Upper lobe of left lung (tissue), 6 donors: ENCODE measurements at regions not wholly inside any gene's neighbourhood (a gene's known extent, or its start where the extent isn't known, plus 50 kb on each side); places are given as distances from the start of the nearest gene placed in this dataset.
"Not testable (repeated sequence)": the region's sequence is repeated elsewhere in the genome, so short reads cannot be mapped to it uniquely, and the experiment has no call there.

Source experiments
- ATAC-seq, 2 donors: fragments of 200-7000 bp; cut with Tn5 transposase; one replicate each; pipeline ENCODE4 v1.9.1; 2022; ENCODE audit warnings: mild to moderate bottlenecking in 2 of 2, moderate library complexity in 2 of 2; ENCODE audit not compliant: low FRiP score in 2 of 2
- DNase-seq, 2 donors: peaks; one replicate each; pipeline ENCODE4 v3.0.0-alpha.2; 2019 to 2020
- H3K27ac ChIP-seq, 4 donors: fragments of 200-600 bp; sonication (generic); one replicate each; pipeline ENCODE4 v1.5.1; 2016 to 2019
- H3K27me3 ChIP-seq, 4 donors: fragments of 200-600 bp; sonication (generic); one replicate each; pipeline ENCODE4 v1.5.1; 2017 to 2019
- H3K36me3 ChIP-seq, 4 donors: fragments of 200-600 bp; sonication (generic); one replicate each; pipeline ENCODE4 v1.5.1; 2016 to 2019
- H3K4me1 ChIP-seq, 4 donors: fragments of 200-600 bp; sonication (generic); one replicate each; pipeline ENCODE4 v1.5.1; 2018 to 2019
- H3K4me3 ChIP-seq, 4 donors: fragments of 200-600 bp; sonication (generic); one replicate each; pipeline ENCODE4 v1.5.1; 2017 to 2019; ENCODE audit warnings: mild to moderate bottlenecking in 2 of 4, moderate library complexity in 1 of 4
- H3K9me3 ChIP-seq, 4 donors: fragments of 200-600 bp; sonication (generic); one replicate each; pipeline ENCODE4 v1.5.1; 2018 to 2019
- CTCF ChIP-seq, 6 experiments: fragments of 450-650 bp in 4 of 6; fragments of 200-600 bp in 2 of 6; sonication (generic) in 2 of 6; IDR thresholded peaks; one replicate each; pipeline ENCODE4 v1.5.1; 2016 to 2019; ENCODE audit warnings: antibody characterized with exemption in 6 of 6
- EP300 ChIP-seq, 4 donors: sonication (generic); formaldehyde crosslinking; IDR thresholded peaks; one replicate each; pipeline ENCODE4 v1.5.1; 2017; ENCODE audit warnings: antibody characterized with exemption in 4 of 4, control low read depth in 2 of 4
- POLR2A ChIP-seq, 4 donors: fragments of 450-650 bp; IDR thresholded peaks; one replicate each; pipeline ENCODE4 v1.5.1; 2016 to 2017; ENCODE audit warnings: antibody characterized with exemption in 4 of 4, mild to moderate bottlenecking in 2 of 4
- POLR2AphosphoS5 ChIP-seq, 2 donors: sonication (generic); formaldehyde crosslinking; IDR thresholded peaks; one replicate each; pipeline ENCODE4 v1.5.1; 2017; ENCODE audit warnings: antibody characterized with exemption in 2 of 2
- WGBS, 2 donors: methylation state at CpG; one replicate each; pipeline ENCODE4 v1.1.5; 2017 to 2018; 5-methylcytosine and 5-hydroxymethylcytosine counted together
- donor health status: DM: no; HTN: no; CAD: no; lungs with moderate emphysema.
- donor health status: DM: no; HTN: yes; CAD: no; lungs with severe emphysema.

GRCh38 chr1:116847688-116848531, 61.8 kb upstream of the PTGFRN start:
- H3K9me3 ChIP-seq: no peaks in the 10 kb centered on the region
- WGBS, 2 donors: 66 to 71% methylated on average over 13 of the region's 13 CpGs
- no peak for DNase-seq
- no peak overlapping the region for H3K4me3 ChIP-seq
- TF ChIP-seq EP300 (IDR thresholded peaks at IDR 0.05) (no peak), CTCF (IDR thresholded peaks at IDR 0.05) (no peak), POLR2A (IDR thresholded peaks at IDR 0.05) (no peak), POLR2AphosphoS5 (IDR thresholded peaks at IDR 0.05) (no peak)
- peak in 1 of 2 donors; percentile 89 for ATAC-seq
- H3K36me3 ChIP-seq: no peaks in the 10 kb centered on the region
- no peaks in the 10 kb centered on the region for H3K4me1 ChIP-seq
- no peak overlapping the region for H3K27ac ChIP-seq
- H3K27me3 ChIP-seq: no peaks in the 10 kb centered on the region

- ATAC-seq: no peak
- H3K27me3 ChIP-seq: no peaks in the 10 kb centered on the region
- H3K4me3 ChIP-seq: no peak overlapping the region
- H3K9me3 ChIP-seq: no peaks in the 10 kb centered on the region
- no peak for DNase-seq
- H3K4me1 ChIP-seq: peaks cover 4 to 18% (median 10%) of the 10 kb centered on the region in 4 donors
- H3K36me3 ChIP-seq: no peaks in the 10 kb centered on the region
- no peak for TF ChIP-seq POLR2AphosphoS5 (IDR thresholded peaks at IDR 0.05)
- no peak for TF ChIP-seq CTCF (IDR thresholded peaks at IDR 0.05)
- TF ChIP-seq POLR2A (IDR thresholded peaks at IDR 0.05): no peak
- WGBS, 2 donors: 88 to 95% methylated on average over 1 of the region's 1 CpG
- no peak overlapping the region for H3K27ac ChIP-seq
These were observed 59.3 kb upstream of the PTGFRN start for GRCh38 chr1:116850436-116850835.

- WGBS, 2 donors: 100% methylated on average over 1 of the region's 2 CpGs
- DNase-seq: not testable (repeated sequence)
These were observed 58.5 kb upstream of the PTGFRN start for GRCh38 chr1:116851189-116851588.

GRCh38 chr1:116851846-116852245, 57.9 kb upstream of the PTGFRN start:
- Histone ChIP-seq H3K27me3 (no peaks in the 10 kb centered on the region), H3K27ac (no peak overlapping the region), H3K36me3 (no peaks in the 10 kb centered on the region), H3K4me3 (no peak overlapping the region), H3K9me3 (no peaks in the 10 kb centered on the region), H3K4me1 (peaks cover 4 to 22% (median 11%) of the 10 kb centered on the region in 4 donors)
- no peak for DNase-seq
- WGBS, 2 donors: 88 to 90% methylated on average over 5 of the region's 5 CpGs
- ATAC-seq: no peak
- no peak for TF ChIP-seq POLR2AphosphoS5 (IDR thresholded peaks at IDR 0.05)
- no peak for TF ChIP-seq POLR2A (IDR thresholded peaks at IDR 0.05)
- TF ChIP-seq CTCF (IDR thresholded peaks at IDR 0.05): no peak
- no peak for TF ChIP-seq EP300 (IDR thresholded peaks at IDR 0.05)

More at GRCh38 chr1:116851189-116851588, 58.5 kb upstream of the PTGFRN start:
- peaks cover 4 to 22% (median 11%) of the 10 kb centered on the region in 4 donors for H3K4me1 ChIP-seq
- H3K4me3 ChIP-seq, H3K27me3 ChIP-seq, H3K27ac ChIP-seq, ATAC-seq, H3K9me3 ChIP-seq, H3K36me3 ChIP-seq: not testable (repeated sequence)

- peaks cover 4 to 22% (median 11%) of the 10 kb centered on the region in 4 donors for H3K4me1 ChIP-seq
- no peak overlapping the region for H3K4me3 ChIP-seq
- no peak overlapping the region for H3K27ac ChIP-seq
- H3K9me3 ChIP-seq: no peaks in the 10 kb centered on the region
- WGBS, 2 donors: 74 to 90% methylated on average over 4 to 7 of the region's 7 CpGs
- H3K36me3 ChIP-seq: no peaks in the 10 kb centered on the region
- ATAC-seq: no peak
- no peak for TF ChIP-seq POLR2AphosphoS5 (IDR thresholded peaks at IDR 0.05)
- no peak for TF ChIP-seq CTCF (IDR thresholded peaks at IDR 0.05)
- no peak for TF ChIP-seq POLR2A (IDR thresholded peaks at IDR 0.05)
- no peak for TF ChIP-seq EP300 (IDR thresholded peaks at IDR 0.05)
- DNase-seq: no peak
- H3K27me3 ChIP-seq: no peaks in the 10 kb centered on the region
These were observed 57.3 kb upstream of the PTGFRN start for GRCh38 chr1:116852367-116852766.
